ENCODE measurements at regions not wholly inside any gene's neighbourhood (a gene's known extent, or its start where the extent isn't known, plus 50 kb on each side); places are given as distances from the start of the nearest gene placed in this dataset.

GRCh38 chr22:26756675-26757293 lies 99.4 kb downstream of the MIAT start:
- Histone ChIP-seq H3K56ac (ENCODE audit: low read length) (peak overlapping the region; percentile 75), H3K4me3 (ENCODE audit: low read length) (no peak overlapping the region), H3K4me2 (ENCODE audit: low read length) (peak overlapping the region; percentile 48), H3K9ac (ENCODE audit: low read length) (peak overlapping the region; percentile 53), H3K23ac (ENCODE audit: low read length) (no peak overlapping the region), H3K36me3 (ENCODE audit: control insufficient read depth, insufficient read depth, low read length) (no peaks in the 10 kb centered on the region), H2AK5ac (ENCODE audit: low read length) (no peak overlapping the region), H2BK15ac (replicated peaks; ENCODE audit: low read depth) (no peak overlapping the region), H4K5ac (ENCODE audit: low read length) (no peak overlapping the region), H3K4ac (ENCODE audit: low read depth, low read length) (no peak overlapping the region), H4K8ac (ENCODE audit: low read depth, low read length) (no peak overlapping the region), H2BK120ac (ENCODE audit: low read depth, low read length) (no peak overlapping the region), H3K18ac (ENCODE audit: low read length) (no peak overlapping the region), H3K79me2 (ENCODE audit: control insufficient read depth, insufficient read depth, low read length) (no peaks in the 10 kb centered on the region), H3K27me3 (ENCODE audit: insufficient read depth, low read length, poor library complexity) (no peaks in the 10 kb centered on the region), H3K79me1 (ENCODE audit: low read length) (no peaks in the 10 kb centered on the region), H3K4me1 (ENCODE audit: control insufficient read depth, low read depth, low read length) (peaks cover 4% of the 10 kb centered on the region), H3K27ac (ENCODE audit: low read depth, low read length) (no peak overlapping the region), H2BK5ac (ENCODE audit: low read length) (no peak overlapping the region)
- DNase-seq: peak; percentile 65
- WGBS (ENCODE audit: extremely low coverage, insufficient coverage, low lambda C conversion rate): no CpG with 5 or more reads among the region's 47 CpGs

GRCh38 chr22:26757496-26757895 lies 100.1 kb downstream of the MIAT start:
- H3K4me3 ChIP-seq (ENCODE audit: low read length): no peak overlapping the region
- no peak overlapping the region for H4K8ac ChIP-seq (ENCODE audit: low read depth, low read length)
- no peak overlapping the region for H2BK120ac ChIP-seq (ENCODE audit: low read depth, low read length)
- H3K79me2 ChIP-seq (ENCODE audit: control insufficient read depth, insufficient read depth, low read length): no peaks in the 10 kb centered on the region
- no peaks in the 10 kb centered on the region for H3K36me3 ChIP-seq (ENCODE audit: control insufficient read depth, insufficient read depth, low read length)
- no peak overlapping the region for H3K18ac ChIP-seq (ENCODE audit: low read length)
- H3K27ac ChIP-seq (ENCODE audit: low read depth, low read length): no peak overlapping the region
- no peak overlapping the region for H3K56ac ChIP-seq (ENCODE audit: low read length)
- no peak overlapping the region for H4K5ac ChIP-seq (ENCODE audit: low read length)
- no peak overlapping the region for H3K4ac ChIP-seq (ENCODE audit: low read depth, low read length)
- H3K9ac ChIP-seq (ENCODE audit: low read length): no peak overlapping the region
- H3K4me2 ChIP-seq (ENCODE audit: low read length): no peak overlapping the region
- no peak overlapping the region for H2BK5ac ChIP-seq (ENCODE audit: low read length)
- no peak overlapping the region for H2BK15ac ChIP-seq (replicated peaks; ENCODE audit: low read depth)
- H3K23ac ChIP-seq (ENCODE audit: low read length): no peak overlapping the region
- no CpG with 5 or more reads among the region's 4 CpGs for WGBS (ENCODE audit: extremely low coverage, insufficient coverage, low lambda C conversion rate)
- no peak overlapping the region for H2AK5ac ChIP-seq (ENCODE audit: low read length)
- no peaks in the 10 kb centered on the region for H3K27me3 ChIP-seq (ENCODE audit: insufficient read depth, low read length, poor library complexity)
- no peaks in the 10 kb centered on the region for H3K79me1 ChIP-seq (ENCODE audit: low read length)
- peaks cover 4% of the 10 kb centered on the region for H3K4me1 ChIP-seq (ENCODE audit: control insufficient read depth, low read depth, low read length)
- DNase-seq: no peak

- H3K18ac ChIP-seq (ENCODE audit: low read length): no peak overlapping the region
- no peaks in the 10 kb centered on the region for H3K4me1 ChIP-seq (ENCODE audit: control insufficient read depth, low read depth, low read length)
- H3K4me3 ChIP-seq (ENCODE audit: low read length): no peak overlapping the region
- H2AK5ac ChIP-seq (ENCODE audit: low read length): no peak overlapping the region
- no peak overlapping the region for H4K8ac ChIP-seq (ENCODE audit: low read depth, low read length)
- H3K56ac ChIP-seq (ENCODE audit: low read length): no peak overlapping the region
- no peaks in the 10 kb centered on the region for H3K36me3 ChIP-seq (ENCODE audit: control insufficient read depth, insufficient read depth, low read length)
- H3K4me2 ChIP-seq (ENCODE audit: low read length): no peak overlapping the region
- no peak overlapping the region for H2BK15ac ChIP-seq (replicated peaks; ENCODE audit: low read depth)
- H4K5ac ChIP-seq (ENCODE audit: low read length): no peak overlapping the region
- no peaks in the 10 kb centered on the region for H3K79me2 ChIP-seq (ENCODE audit: control insufficient read depth, insufficient read depth, low read length)
- H3K27me3 ChIP-seq (ENCODE audit: insufficient read depth, low read length, poor library complexity): no peaks in the 10 kb centered on the region
- no peak for DNase-seq
- H2BK5ac ChIP-seq (ENCODE audit: low read length): no peak overlapping the region
- no CpG with 5 or more reads among the region's 17 CpGs for WGBS (ENCODE audit: extremely low coverage, insufficient coverage, low lambda C conversion rate)
- no peak overlapping the region for H3K23ac ChIP-seq (ENCODE audit: low read length)
- no peaks in the 10 kb centered on the region for H3K79me1 ChIP-seq (ENCODE audit: low read length)
- no peak overlapping the region for H2BK120ac ChIP-seq (ENCODE audit: low read depth, low read length)
- no peak overlapping the region for H3K4ac ChIP-seq (ENCODE audit: low read depth, low read length)
- no peak overlapping the region for H3K27ac ChIP-seq (ENCODE audit: low read depth, low read length)
- H3K9ac ChIP-seq (ENCODE audit: low read length): no peak overlapping the region
Measured at GRCh38 chr22:26762503-26763472, 105.4 kb downstream of the MIAT start.

GRCh38 chr22:26763633-26764361 lies 106.4 kb downstream of the MIAT start:
- no peak overlapping the region for H3K4me3 ChIP-seq (ENCODE audit: low read length)
- H2AK5ac ChIP-seq (ENCODE audit: low read length): no peak overlapping the region
- H4K5ac ChIP-seq (ENCODE audit: low read length): no peak overlapping the region
- no peaks in the 10 kb centered on the region for H3K4me1 ChIP-seq (ENCODE audit: control insufficient read depth, low read depth, low read length)
- H3K23ac ChIP-seq (ENCODE audit: low read length): no peak overlapping the region
- no CpG with 5 or more reads among the region's 16 CpGs for WGBS (ENCODE audit: extremely low coverage, insufficient coverage, low lambda C conversion rate)
- no peak overlapping the region for H3K18ac ChIP-seq (ENCODE audit: low read length)
- H4K8ac ChIP-seq (ENCODE audit: low read depth, low read length): no peak overlapping the region
- H3K27ac ChIP-seq (ENCODE audit: low read depth, low read length): no peak overlapping the region
- no peak for DNase-seq
- no peaks in the 10 kb centered on the region for H3K79me2 ChIP-seq (ENCODE audit: control insufficient read depth, insufficient read depth, low read length)
- H3K79me1 ChIP-seq (ENCODE audit: low read length): no peaks in the 10 kb centered on the region
- H3K56ac ChIP-seq (ENCODE audit: low read length): no peak overlapping the region
- no peak overlapping the region for H3K4me2 ChIP-seq (ENCODE audit: low read length)
- H3K4ac ChIP-seq (ENCODE audit: low read depth, low read length): no peak overlapping the region
- H2BK5ac ChIP-seq (ENCODE audit: low read length): no peak overlapping the region
- H3K36me3 ChIP-seq (ENCODE audit: control insufficient read depth, insufficient read depth, low read length): no peaks in the 10 kb centered on the region
- no peak overlapping the region for H2BK15ac ChIP-seq (replicated peaks; ENCODE audit: low read depth)
- H3K9ac ChIP-seq (ENCODE audit: low read length): no peak overlapping the region
- H3K27me3 ChIP-seq (ENCODE audit: insufficient read depth, low read length, poor library complexity): no peaks in the 10 kb centered on the region
- no peak overlapping the region for H2BK120ac ChIP-seq (ENCODE audit: low read depth, low read length)

- Histone ChIP-seq H3K56ac (ENCODE audit: low read length) (no peak overlapping the region), H3K79me2 (ENCODE audit: control insufficient read depth, insufficient read depth, low read length) (no peaks in the 10 kb centered on the region), H3K9ac (ENCODE audit: low read length) (no peak overlapping the region), H2BK5ac (ENCODE audit: low read length) (no peak overlapping the region), H2BK120ac (ENCODE audit: low read depth, low read length) (no peak overlapping the region), H3K27me3 (ENCODE audit: insufficient read depth, low read length, poor library complexity) (no peaks in the 10 kb centered on the region), H3K79me1 (ENCODE audit: low read length) (no peaks in the 10 kb centered on the region), H3K36me3 (ENCODE audit: control insufficient read depth, insufficient read depth, low read length) (no peaks in the 10 kb centered on the region), H3K4me1 (ENCODE audit: control insufficient read depth, low read depth, low read length) (no peaks in the 10 kb centered on the region), H3K4me2 (ENCODE audit: low read length) (no peak overlapping the region), H3K23ac (ENCODE audit: low read length) (no peak overlapping the region), H3K18ac (ENCODE audit: low read length) (no peak overlapping the region), H3K4me3 (ENCODE audit: low read length) (no peak overlapping the region), H4K8ac (ENCODE audit: low read depth, low read length) (no peak overlapping the region), H3K4ac (ENCODE audit: low read depth, low read length) (no peak overlapping the region), H2AK5ac (ENCODE audit: low read length) (no peak overlapping the region), H4K5ac (ENCODE audit: low read length) (no peak overlapping the region), H3K27ac (ENCODE audit: low read depth, low read length) (no peak overlapping the region), H2BK15ac (replicated peaks; ENCODE audit: low read depth) (no peak overlapping the region)
- no peak for DNase-seq
- WGBS (ENCODE audit: extremely low coverage, insufficient coverage, low lambda C conversion rate): no CpG with 5 or more reads among the region's 19 CpGs
Measured at GRCh38 chr22:26766510-26767350, 109.3 kb downstream of the MIAT start.

All from mesendoderm (in vitro differentiated cells).